ENCODE measurements at regions not wholly inside any gene's neighbourhood (a gene's known extent, or its start where the extent isn't known, plus 50 kb on each side); places are given as distances from the start of the nearest gene placed in this dataset.

DNA sequence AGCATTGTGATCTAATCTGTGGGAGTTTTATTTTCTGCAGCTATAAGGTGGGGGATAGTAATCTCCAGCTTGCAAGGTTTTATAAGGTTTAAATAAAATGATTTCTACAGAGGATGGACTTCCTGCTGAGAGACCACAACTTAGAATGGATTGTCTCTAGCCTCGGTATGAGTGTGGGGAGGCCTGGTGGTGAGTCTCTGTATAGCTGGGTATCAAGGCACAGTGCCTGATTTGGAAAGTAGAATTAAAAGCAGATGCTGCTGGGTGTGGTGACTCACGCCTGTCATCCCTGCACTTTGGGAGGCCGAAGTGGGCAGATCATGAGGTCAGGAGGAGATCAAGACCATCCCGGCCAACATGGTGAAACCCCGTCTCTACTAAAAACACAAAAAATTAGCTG lies 162.0 kb upstream of the GATB start:
- peaks cover 3 to 18% (median 10%) of the 10 kb centered on the region in 4 donors for H3K4me1 Mint-ChIP-seq
- peaks cover 0 to 2% (median 0%) of the 10 kb centered on the region in 5 donors for H3K27me3 Mint-ChIP-seq
- peaks cover 0 to 4% (median 2%) of the 10 kb centered on the region in 3 donors for H3K36me3 Mint-ChIP-seq
- POLR2A ChIA-PET = no interaction called here
- no peak overlapping the region for H3K27ac Mint-ChIP-seq
- no peak for DNase-seq
- H3K9me3 Mint-ChIP-seq = peaks cover 0 to 16% (median 0%) of the 10 kb centered on the region in 9 donors
- no peak overlapping the region for H3K4me3 Mint-ChIP-seq
- ATAC-seq = no peak

DNA sequence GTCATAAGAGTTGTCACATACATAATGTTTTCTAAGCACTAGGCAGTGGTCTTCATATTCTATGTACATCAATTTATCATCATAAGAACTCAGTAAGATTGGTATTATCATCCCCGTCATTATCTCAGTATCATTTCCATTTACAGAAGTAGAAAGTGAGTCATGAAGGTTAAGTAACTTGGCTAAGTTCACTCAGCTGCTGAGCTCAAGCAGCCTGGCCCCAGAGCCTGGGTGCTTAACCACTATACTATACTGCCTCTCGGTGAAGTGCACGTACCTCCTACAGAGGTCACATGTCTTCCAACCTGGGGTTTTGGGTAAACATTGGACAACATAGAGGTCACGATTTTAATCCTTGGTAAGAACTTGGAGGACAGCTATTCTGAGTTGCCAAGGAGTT lies 161.5 kb upstream of the GATB start:
- POLR2A ChIA-PET = no interaction called here
- DNase-seq = no peak
- Mint-ChIP-seq H3K36me3 (peaks cover 0 to 4% (median 2%) of the 10 kb centered on the region in 3 donors), H3K9me3 (peaks cover 0 to 16% (median 0%) of the 10 kb centered on the region in 9 donors), H3K27ac (peak overlapping the region in 1 of 10 donors; percentile 3), H3K4me3 (no peak overlapping the region), H3K27me3 (peaks cover 0 to 2% (median 0%) of the 10 kb centered on the region in 5 donors), H3K4me1 (peaks cover 3 to 18% (median 10%) of the 10 kb centered on the region in 4 donors)
- ATAC-seq = no peak

DNA sequence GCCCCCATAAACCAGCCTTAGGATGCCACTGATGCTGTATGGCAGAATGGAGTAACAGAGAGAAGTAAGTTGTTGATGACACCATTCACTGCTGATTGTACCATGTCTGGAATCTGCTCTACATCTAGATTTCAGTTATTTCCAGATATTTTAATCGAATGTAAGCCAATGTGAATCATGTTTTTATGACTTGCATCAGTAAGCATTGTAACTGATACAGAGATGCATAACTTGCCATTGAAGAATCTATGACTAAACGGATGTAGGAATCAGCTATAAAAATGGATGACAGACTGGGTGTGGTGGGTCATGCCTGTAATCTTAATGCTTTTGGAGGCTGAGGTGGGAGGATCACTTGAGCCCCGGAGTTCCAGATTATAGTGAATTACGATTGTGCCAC lies 161.0 kb upstream of the GATB start:
- peaks cover 0 to 4% (median 2%) of the 10 kb centered on the region in 3 donors for H3K36me3 Mint-ChIP-seq
- DNase-seq (no peak), ATAC-seq (no peak)
- peaks cover 3 to 18% (median 10%) of the 10 kb centered on the region in 4 donors for H3K4me1 Mint-ChIP-seq
- H3K27me3 Mint-ChIP-seq = peaks cover 0 to 2% (median 0%) of the 10 kb centered on the region in 5 donors
- H3K27ac Mint-ChIP-seq = peak overlapping the region in 2 of 10 donors; percentile 3 to 26
- H3K4me3 Mint-ChIP-seq = no peak overlapping the region
- peaks cover 0 to 14% (median 0%) of the 10 kb centered on the region in 9 donors for H3K9me3 Mint-ChIP-seq
- POLR2A ChIA-PET = no interaction called here

DNA sequence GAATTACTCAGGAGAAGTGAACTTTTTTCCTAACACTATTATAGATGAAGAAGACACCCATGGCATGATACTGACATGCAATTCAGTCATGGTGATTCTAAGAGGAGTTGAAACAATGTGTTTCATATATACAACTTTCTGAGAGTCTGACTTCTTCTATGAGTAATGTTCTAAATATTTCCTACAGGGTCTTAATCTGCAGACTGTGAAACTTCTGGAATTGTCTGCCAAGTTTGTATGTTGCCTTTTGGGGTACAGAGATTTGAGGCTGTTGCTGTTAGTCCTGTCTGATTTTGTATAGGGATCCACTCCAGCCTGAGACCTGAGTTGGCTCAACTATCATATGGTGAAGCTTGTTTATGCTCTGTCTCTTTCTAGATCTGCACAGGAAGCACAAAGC lies 160.6 kb upstream of the GATB start:
- ATAC-seq (no peak), DNase-seq (no peak)
- Mint-ChIP-seq H3K4me3 (no peak overlapping the region), H3K27ac (peak overlapping the region in 2 of 10 donors; percentile 26 to 49), H3K27me3 (peaks cover 0 to under 1% (median 0%) of the 10 kb centered on the region in 5 donors), H3K4me1 (peaks cover 3 to 18% (median 10%) of the 10 kb centered on the region in 4 donors), H3K9me3 (peaks cover 0 to 9% (median 0%) of the 10 kb centered on the region in 9 donors), H3K36me3 (peaks cover 0 to 2% (median 1%) of the 10 kb centered on the region in 3 donors)
- POLR2A ChIA-PET = no interaction called here

DNA sequence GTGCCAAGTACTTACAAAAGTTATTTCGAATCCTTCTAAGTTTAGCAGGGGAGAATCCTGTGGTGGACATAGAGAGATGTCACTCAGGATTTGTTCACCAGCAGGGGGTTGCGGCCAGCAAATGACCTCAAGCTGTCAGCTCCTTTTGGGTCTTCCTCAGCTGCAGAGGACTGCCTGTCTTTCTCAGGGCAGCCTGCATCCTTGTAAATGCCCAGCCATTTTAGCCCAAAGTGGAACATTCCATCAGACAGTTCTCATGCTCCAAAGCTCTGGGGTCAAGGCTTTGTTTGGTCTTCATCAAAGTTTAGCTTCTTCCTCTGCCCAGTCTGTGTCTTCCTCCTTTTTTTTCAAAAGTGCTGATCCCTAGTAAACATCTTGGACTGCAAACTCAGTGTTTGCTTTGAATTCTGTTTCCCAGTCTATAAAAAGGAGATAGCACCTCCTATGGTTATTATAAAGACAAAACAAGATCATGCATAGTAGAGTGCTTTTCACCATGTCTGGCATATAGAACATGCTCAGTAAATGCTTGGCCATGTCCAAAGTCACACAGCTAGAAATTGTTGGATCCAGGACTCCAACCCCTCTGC lies 156.4 kb upstream of the GATB start:
- peaks cover 0 to 8% (median 2%) of the 10 kb centered on the region in 9 donors for H3K9me3 Mint-ChIP-seq
- DNase-seq = no peak
- H3K36me3 Mint-ChIP-seq = peaks cover 0 to 7% (median 0%) of the 10 kb centered on the region in 3 donors
- H3K27me3 Mint-ChIP-seq = no peaks in the 10 kb centered on the region
- POLR2A ChIA-PET = no interaction called here
- ATAC-seq = no peak
- no peak overlapping the region for H3K27ac Mint-ChIP-seq
- peaks cover 0 to 12% (median 9%) of the 10 kb centered on the region in 4 donors for H3K4me1 Mint-ChIP-seq
- no peak overlapping the region for H3K4me3 Mint-ChIP-seq

DNA sequence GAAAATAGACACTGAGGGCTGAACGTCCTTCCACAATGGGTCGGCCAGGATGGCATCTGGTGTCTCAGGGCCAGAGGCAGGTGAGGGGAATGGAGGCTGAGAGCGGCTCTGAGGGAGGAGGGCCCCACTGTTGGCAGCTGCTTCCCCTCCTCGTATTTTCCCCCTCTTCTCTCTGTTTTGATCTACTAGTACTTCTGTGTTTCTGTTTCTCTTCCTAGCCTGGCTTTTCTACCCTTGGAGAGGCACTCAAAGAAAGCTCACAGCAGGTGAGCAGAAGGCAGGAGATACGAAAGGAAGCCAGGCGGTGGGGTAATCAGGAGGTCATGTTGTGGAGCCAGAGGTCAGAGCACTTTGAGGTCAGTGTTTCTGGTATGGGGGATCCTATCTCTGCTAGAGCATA lies 151.8 kb upstream of the GATB start:
- DNase-seq (no peak), ATAC-seq (no peak)
- H3K4me3 Mint-ChIP-seq = no peak overlapping the region
- H3K27ac Mint-ChIP-seq = peak overlapping the region in 2 of 10 donors; percentile 4 to 48
- H3K9me3 Mint-ChIP-seq = peaks cover 0 to 8% (median 2%) of the 10 kb centered on the region in 9 donors
- peaks cover 0 to 7% (median 2%) of the 10 kb centered on the region in 4 donors for H3K4me1 Mint-ChIP-seq
- POLR2A ChIA-PET = no interaction called here
- H3K36me3 Mint-ChIP-seq = peaks cover 0 to 7% (median 0%) of the 10 kb centered on the region in 3 donors
- H3K27me3 Mint-ChIP-seq = no peaks in the 10 kb centered on the region

DNA sequence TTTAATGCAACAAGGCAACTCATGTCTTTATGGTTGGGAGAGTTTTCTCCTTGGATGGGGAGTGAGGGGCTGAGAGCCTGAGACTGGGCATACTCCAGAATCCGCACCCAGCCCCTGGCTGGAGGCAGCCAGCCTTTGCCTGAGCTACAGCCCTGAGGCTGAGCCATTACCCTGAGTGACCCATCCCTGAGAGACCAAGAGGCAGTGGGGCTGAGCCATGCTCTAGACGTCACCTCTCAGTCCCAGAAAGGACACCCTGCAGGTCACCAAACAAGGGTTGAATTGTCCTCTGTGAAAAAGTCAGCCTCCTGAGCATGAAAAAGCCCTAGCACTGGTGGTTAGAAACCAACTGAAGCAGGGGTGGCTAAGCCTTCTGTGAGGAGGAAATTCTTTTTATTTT lies 151.2 kb upstream of the GATB start:
- POLR2A ChIA-PET = no interaction called here
- H3K27me3 Mint-ChIP-seq = no peaks in the 10 kb centered on the region
- H3K36me3 Mint-ChIP-seq = peaks cover 0 to 7% (median 0%) of the 10 kb centered on the region in 3 donors
- H3K4me3 Mint-ChIP-seq = no peak overlapping the region
- no peak overlapping the region for H3K27ac Mint-ChIP-seq
- peaks cover 0 to 7% (median 2%) of the 10 kb centered on the region in 4 donors for H3K4me1 Mint-ChIP-seq
- ATAC-seq (no peak), DNase-seq (no peak)
- H3K9me3 Mint-ChIP-seq = peaks cover 0 to 8% (median 2%) of the 10 kb centered on the region in 9 donors

DNA sequence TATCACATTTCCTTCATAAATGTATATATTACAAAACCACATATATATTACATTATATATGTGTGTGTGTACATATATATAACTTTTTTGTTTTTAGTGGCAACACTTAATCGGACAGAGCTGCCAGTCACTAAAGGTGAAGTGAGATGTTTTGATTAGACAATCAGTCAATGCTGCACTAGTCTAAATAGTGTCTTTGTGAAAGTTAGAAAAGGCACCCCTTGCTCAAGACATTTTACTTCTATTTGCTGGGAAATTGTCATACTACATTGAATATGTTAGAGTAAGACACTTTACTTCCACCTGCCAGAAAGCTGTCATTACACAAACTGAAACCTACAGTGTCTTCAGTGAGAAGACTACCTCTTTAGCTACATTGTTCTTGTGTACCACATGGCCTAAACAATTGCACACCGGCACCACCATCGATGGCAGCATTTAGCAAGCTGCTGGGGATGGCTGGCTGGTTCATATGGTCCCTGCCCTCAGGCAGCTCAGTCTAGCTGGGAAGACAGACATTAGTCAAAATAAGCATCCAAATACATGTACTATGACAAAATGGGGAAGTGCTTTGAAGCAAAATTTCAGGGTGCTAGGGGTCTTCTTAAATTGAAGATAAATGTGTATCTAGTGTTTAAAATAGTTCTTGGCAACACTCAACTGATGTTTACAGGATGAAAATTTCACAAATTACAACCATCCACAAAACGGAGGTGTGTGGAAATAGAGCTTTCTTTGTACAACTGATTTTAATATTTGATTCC lies 148.1 kb upstream of the GATB start:
- POLR2A ChIA-PET = no interaction called here
- Mint-ChIP-seq H3K9me3 (peaks cover 0 to 9% (median 5%) of the 10 kb centered on the region in 9 donors), H3K27ac (no peak overlapping the region), H3K27me3 (no peaks in the 10 kb centered on the region), H3K4me1 (peaks cover 0 to 17% (median 0%) of the 10 kb centered on the region in 4 donors), H3K4me3 (no peak overlapping the region), H3K36me3 (peaks cover 0 to 12% (median under 1%) of the 10 kb centered on the region in 3 donors)
- no peak for DNase-seq
- no peak for ATAC-seq

DNA sequence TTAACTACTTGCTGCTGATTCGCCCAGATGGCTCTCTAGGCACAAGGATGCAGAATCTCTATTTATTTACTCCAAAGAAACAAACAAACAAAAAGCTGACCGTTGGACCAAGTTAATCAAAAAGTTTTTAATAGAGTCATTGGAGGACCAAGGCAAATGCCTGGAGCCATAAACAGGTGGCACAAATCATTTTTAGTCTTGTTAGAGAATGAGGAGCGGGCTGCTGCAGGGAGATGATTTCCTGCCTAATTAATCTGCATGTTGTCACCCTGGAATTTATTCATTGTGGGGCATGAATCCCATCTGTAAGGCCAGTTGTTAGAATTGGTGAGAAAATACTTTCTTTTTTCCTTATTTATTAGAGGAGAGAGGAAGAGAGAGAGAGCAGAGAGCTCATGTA lies 147.4 kb upstream of the GATB start:
- Mint-ChIP-seq H3K36me3 (peaks cover 0 to 18% (median 2%) of the 10 kb centered on the region in 3 donors), H3K27me3 (no peaks in the 10 kb centered on the region), H3K9me3 (peaks cover 3 to 12% (median 6%) of the 10 kb centered on the region in 9 donors), H3K4me1 (peaks cover 0 to 16% (median 0%) of the 10 kb centered on the region in 4 donors), H3K4me3 (no peak overlapping the region), H3K27ac (no peak overlapping the region)
- POLR2A ChIA-PET = no interaction called here
- DNase-seq (no peak), ATAC-seq (no peak)

DNA sequence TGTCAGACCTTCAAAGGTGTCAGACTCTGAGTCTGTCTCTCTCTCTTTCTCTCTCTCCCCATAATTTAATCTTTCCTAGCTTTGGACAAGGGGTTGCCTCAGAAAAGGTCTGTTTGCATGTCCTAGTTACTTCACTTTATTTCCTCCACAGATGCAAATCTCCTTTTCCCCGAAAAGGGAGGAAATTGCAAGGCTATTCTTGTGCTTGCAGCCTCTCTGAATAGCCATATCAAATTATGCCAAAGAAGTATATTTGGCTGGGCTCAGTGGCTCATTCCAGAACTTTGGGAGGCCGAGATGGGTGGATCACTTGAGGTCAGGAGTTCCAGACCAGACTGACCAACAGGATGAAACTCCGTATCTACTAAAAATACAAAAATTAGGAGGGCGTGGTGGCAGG lies 145.6 kb upstream of the GATB start:
- Mint-ChIP-seq H3K27me3 (no peaks in the 10 kb centered on the region), H3K36me3 (peaks cover 0 to 34% (median 13%) of the 10 kb centered on the region in 3 donors), H3K4me3 (no peak overlapping the region), H3K9me3 (peaks cover 9 to 27% (median 23%) of the 10 kb centered on the region in 9 donors), H3K4me1 (peaks cover 0 to 16% (median 0%) of the 10 kb centered on the region in 4 donors), H3K27ac (no peak overlapping the region)
- ATAC-seq (no peak), DNase-seq (no peak)
- POLR2A ChIA-PET = no interaction called here

DNA sequence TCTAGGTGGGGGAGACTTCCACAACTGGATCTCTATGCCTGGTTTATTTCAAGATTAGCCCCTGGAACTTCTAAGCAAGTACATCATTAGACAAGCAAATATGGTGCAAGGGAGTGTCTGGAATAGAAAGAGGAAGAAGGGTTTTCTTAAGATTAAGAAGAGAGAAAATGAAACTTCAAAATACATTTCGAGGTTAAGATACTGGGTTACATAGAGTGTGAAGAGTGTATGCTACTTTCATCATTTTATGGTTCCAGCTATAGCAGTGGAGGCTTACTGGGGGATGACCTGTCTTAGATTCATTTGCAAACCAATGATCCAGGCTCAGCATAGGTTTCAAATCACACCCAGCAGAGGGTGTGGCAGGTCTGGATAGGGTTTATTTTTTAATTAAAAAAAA lies 144.4 kb upstream of the GATB start:
- Mint-ChIP-seq H3K4me1 (peaks cover 0 to 16% (median 0%) of the 10 kb centered on the region in 4 donors), H3K27me3 (no peaks in the 10 kb centered on the region), H3K36me3 (peaks cover 0 to 37% (median 13%) of the 10 kb centered on the region in 3 donors), H3K27ac (no peak overlapping the region), H3K4me3 (no peak overlapping the region), H3K9me3 (peaks cover 9 to 32% (median 28%) of the 10 kb centered on the region in 9 donors)
- POLR2A ChIA-PET = no interaction called here
- DNase-seq (no peak), ATAC-seq (no peak)

DNA sequence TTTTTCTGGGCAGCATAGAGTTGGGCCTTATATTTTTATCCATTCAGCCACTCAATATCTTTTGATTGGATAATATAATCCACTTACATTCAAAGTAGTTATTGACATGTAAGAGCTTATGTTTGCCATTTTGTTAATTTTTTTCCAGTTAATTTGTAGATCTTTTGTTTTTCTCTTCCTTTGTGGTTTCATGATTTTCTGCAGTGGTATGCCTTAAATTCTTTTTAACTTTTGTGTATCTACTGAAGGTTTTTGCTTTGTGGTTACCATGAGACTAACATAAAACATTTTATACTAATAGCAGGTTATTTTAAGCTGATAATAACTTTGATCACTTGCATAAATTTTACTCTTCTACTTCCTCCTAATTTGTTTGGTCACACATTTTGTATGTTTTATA lies 140.8 kb upstream of the GATB start:
- Mint-ChIP-seq H3K9me3 (peaks cover 9 to 32% (median 29%) of the 10 kb centered on the region in 9 donors), H3K4me3 (no peak overlapping the region), H3K4me1 (peaks cover 0 to 14% (median 0%) of the 10 kb centered on the region in 4 donors), H3K36me3 (peaks cover 0 to 37% (median 13%) of the 10 kb centered on the region in 3 donors), H3K27ac (no peak overlapping the region), H3K27me3 (no peaks in the 10 kb centered on the region)
- ATAC-seq (no peak), DNase-seq (no peak)
- POLR2A ChIA-PET = no interaction called here

DNA sequence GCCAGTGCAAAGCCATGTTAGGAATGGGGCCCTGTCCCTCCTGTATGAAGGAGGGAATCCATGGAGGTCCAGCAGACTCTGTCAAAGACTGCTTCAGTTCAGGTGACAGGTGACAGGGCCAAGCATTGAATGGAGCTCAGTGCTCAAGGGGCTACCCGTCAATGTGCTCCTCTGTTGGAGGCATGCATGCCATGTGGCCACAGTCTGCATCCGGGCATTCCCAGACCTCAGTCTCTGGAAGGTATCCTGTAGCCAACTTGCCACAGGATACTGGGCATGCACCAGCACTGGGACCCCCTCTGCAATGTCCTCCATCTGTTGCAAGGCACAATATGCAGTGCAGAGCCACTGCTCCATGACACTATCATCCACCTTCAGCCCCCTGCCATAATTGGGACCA lies 136.1 kb upstream of the GATB start:
- no peak overlapping the region for H3K4me3 Mint-ChIP-seq
- H3K27me3 Mint-ChIP-seq = peaks cover 0 to 4% (median 0%) of the 10 kb centered on the region in 5 donors
- no peak for DNase-seq
- H3K9me3 Mint-ChIP-seq = peaks cover 0 to 18% (median 8%) of the 10 kb centered on the region in 9 donors
- ATAC-seq = no peak
- H3K27ac Mint-ChIP-seq = no peak overlapping the region
- peaks cover 0 to 3% (median 1%) of the 10 kb centered on the region in 4 donors for H3K4me1 Mint-ChIP-seq
- POLR2A ChIA-PET = no interaction called here
- H3K36me3 Mint-ChIP-seq = peaks cover 0 to 7% (median 0%) of the 10 kb centered on the region in 3 donors
